Femur (tissue), 1 donor: ENCODE measurements at regions not wholly inside any gene's neighbourhood (a gene's known extent, or its start where the extent isn't known, plus 50 kb on each side); places are given as distances from the start of the nearest gene placed in this dataset.
"Not testable (repeated sequence)": the region's sequence is repeated elsewhere in the genome, so short reads cannot be mapped to it uniquely, and the experiment has no call there.

Source experiments
- DNase-seq: peaks from one replicate; pipeline ENCODE4 v3.0.0-alpha.2; 2017

- no peak for DNase-seq
These were observed 85.1 kb downstream of the GNL3L start for GRCh38 chrX:54615109-54615508.

- no peak for DNase-seq
These were observed 103.6 kb downstream of the GNL3L start for GRCh38 chrX:54633641-54634040.

GRCh38 chrX:54639018-54639345 lies 109.0 kb downstream of the GNL3L start:
- DNase-seq = no peak

DNA sequence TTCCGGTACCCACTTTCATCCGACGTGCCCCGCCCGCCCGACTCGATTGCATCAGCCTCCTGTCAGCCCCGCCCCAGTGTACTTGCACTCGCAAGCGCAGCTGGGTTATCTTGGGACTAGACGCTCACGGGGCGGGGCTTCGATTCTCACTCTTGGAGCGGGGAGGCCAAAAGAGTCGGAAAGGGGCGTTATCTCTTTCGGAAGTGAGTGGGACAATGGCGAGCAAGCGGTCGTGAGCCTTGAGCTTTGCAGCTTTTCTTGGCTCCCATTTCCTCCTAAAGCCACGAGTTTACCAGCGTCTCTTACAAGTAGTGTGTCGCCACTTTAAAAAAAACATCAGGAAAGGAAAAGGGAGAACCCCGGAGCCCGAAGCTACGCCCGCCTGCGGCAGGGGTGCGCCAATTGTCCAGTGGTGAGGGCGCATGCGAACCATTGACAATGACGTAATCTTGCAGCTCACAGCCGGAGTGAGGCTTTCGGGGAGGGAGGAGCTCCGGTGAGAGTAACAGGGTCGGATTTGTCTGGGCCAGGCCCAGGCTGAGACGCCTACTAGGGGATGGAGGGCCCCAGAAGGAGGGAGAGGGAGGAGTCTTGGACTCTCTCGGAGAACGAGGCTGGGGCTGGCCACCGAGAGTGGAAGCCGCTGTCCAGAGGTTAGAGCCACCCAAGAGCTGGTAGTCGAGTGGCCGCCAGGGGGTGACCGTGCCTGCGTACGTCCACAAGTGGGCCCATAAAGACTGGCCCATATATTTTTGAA lies 109.5 kb downstream of the GNL3L start:
- DNase-seq = peak; percentile 96

GRCh38 chrX:54640103-54640690 lies 110.2 kb downstream of the GNL3L start:
- DNase-seq = no peak

- DNase-seq = peak; percentile 81
These were observed 110.7 kb downstream of the GNL3L start for GRCh38 chrX:54640736-54641135.

DNA sequence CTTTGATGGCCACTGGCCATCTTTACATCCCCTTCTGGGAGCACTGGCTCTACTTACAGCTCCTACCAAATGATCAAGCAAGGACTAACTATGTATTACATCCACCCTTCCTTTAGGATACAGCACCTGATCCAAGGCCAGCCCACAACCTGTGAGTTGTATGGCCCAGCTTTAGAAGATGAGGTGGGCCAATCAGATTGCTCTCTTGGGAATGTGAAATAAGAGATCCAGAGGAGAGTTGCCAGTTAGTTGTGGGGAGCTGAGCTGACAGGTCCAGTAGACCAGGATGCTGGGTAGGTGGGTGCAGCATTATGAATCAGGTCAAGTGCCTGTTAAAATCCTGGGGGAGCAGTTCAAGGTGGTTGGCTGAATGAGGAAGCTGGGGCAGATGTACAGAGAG lies 111.5 kb downstream of the GNL3L start:
- DNase-seq = peak; percentile 20

DNA sequence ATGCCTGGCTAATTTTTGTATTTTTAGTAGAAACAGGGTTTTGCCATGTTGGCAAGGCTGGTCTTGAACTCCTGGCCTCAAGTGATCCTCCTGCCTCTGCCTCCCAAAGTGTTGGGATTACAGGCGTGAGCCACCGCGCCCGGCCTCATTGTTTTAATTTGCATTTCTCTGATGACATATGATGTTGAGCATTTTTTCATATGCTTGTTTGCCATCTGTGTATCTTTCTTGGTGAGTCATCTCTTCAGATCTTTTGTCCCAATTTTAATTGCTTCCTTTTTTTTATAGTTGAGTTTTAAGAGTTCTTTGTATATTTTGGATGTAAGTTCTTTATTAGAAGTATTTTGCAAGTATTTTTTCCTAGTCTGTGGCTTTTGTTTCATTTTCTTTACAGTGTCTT lies 117.6 kb downstream of the GNL3L start:
- DNase-seq = not testable (repeated sequence)

DNA sequence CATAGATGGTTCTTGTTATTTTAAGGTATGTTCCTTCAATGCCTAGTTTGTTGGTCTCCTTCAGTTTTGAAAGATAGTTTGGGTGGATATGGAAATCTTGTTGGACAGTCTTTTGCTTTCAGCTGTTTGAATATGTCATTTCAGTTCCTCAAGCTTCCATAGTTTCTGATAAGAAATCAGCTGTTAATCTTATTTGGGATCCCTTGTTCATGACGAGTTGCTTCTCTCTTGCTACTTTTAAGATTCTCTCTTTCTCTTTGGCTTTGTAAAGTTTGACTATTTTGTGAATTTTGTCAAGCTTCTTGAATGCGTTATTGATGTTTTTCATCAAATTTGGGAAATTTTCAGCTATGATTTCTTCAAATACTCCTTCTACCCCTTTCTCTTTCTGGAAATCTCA lies 129.5 kb downstream of the GNL3L start:
- DNase-seq = no peak

- no peak for DNase-seq
These were observed 122.3 kb downstream of the ITIH6 start for GRCh38 chrX:54675762-54676161.

DNA sequence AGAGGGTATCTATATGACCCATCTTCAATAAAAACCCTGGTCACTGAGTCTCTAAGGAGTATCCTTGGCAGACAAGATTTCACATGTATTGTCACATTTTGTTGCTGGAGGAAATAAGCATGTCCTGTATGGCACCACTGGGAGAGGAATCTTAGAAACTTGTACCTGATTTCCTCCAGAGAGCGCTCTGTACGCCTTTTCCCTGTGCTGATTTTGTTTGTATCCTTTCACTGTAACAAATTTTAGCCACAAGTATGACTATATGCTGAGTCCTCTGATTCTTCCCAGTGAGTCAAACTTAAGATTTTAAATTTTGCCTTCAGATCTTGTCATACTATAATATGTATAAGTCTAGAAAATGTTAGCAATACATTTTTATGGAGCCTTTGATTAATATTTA lies 102.8 kb downstream of the ITIH6 start:
- DNase-seq = no peak

DNA sequence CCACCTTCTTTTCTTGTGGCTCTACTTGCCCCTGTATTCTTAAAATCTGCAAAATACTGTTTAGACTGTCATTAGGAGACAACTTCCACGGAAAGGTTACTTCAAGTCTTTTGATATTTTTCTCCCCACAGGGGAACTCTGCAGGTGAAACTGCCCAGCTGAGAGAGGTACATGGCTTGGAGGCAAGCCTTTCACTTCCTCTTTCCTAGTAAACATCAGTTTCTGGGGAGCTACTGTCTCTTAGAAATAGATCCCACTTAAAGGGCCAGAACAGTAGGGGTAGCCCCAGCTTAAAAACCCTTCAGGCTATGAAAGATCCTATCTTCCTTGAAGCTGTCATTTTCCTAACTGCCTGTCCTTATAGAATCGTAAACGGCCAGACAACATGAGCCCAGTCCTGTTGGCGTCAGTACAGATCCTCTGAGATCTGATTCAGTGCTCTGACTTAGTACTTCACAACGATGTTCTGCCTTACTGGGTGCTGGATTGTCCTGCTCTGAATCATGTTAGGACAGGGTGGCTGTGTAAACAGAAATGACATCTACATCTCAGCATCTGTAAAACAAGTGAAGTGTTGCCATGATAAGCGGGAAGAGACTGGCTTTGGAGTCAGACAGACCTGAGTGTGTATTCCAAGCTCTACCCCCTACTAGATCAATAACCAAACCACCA lies 102.1 kb downstream of the ITIH6 start:
- DNase-seq = no peak
